22Rv1 (cell line): ENCODE measurements at regions not wholly inside any gene's neighbourhood (a gene's known extent, or its start where the extent isn't known, plus 50 kb on each side); places are given as distances from the start of the nearest gene placed in this dataset.

ENCODE experiments used
- CTCF ChIP-seq: fragments of 450-650 bp; IDR thresholded peaks from 2 replicates; pipeline ENCODE4 v1.5.1; 2017; ENCODE audit warnings: mild to moderate bottlenecking
- ZFX ChIP-seq: fragments of 450-650 bp; IDR thresholded peaks from 2 replicates; pipeline ENCODE4 v1.6.1; 2017; ENCODE audit warnings: antibody characterized with exemption, borderline replicate concordance

- TF ChIP-seq CTCF (no peak), ZFX (no peak)
Measured at GRCh38 chr5:102077920-102078319, 218.2 kb downstream of the SLCO4C1 start.
